ENCODE measurements at regions not wholly inside any gene's neighbourhood (a gene's known extent, or its start where the extent isn't known, plus 50 kb on each side); places are given as distances from the start of the nearest gene placed in this dataset.

DNA sequence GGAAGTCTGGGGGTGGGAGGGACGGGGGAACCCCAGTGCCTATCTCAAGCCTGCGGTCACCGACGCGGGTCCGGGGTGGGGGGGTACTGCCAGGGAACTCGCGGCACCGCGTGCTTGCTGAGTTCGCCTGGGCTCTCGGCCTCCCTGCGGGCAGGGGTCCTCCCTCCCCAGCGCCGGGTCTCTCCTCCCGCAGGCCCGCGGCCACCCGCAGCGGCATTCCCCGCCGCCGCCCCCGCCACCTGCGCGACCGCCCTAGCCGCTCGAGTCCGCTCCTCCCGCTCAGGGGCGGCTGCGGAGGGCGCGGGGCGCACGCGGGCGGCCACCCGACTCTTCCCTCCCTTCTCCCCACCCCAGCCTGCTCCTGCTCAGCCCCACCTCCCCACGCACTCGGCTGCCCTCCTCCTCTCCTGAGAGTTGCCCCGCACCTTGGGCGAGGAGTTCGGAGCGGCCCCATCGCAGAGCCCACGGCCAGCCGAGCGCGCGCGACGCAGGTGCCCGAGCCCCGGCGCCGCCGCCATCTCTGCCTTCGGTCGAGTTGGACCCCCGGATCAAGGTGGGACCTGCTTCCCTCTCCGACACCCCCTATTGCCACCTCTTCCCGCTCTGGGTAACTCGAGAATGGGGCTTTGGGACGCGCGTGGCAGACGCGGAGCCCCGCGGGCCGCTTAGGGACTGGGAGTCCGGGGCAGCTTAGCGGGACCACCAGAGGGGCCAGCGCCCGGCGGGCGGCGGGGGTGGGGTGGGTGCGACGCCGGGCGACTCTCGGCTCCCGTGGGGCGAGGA is 105.0 kb downstream of the LEPR start:
- TF ChIP-seq, protein P1, sequence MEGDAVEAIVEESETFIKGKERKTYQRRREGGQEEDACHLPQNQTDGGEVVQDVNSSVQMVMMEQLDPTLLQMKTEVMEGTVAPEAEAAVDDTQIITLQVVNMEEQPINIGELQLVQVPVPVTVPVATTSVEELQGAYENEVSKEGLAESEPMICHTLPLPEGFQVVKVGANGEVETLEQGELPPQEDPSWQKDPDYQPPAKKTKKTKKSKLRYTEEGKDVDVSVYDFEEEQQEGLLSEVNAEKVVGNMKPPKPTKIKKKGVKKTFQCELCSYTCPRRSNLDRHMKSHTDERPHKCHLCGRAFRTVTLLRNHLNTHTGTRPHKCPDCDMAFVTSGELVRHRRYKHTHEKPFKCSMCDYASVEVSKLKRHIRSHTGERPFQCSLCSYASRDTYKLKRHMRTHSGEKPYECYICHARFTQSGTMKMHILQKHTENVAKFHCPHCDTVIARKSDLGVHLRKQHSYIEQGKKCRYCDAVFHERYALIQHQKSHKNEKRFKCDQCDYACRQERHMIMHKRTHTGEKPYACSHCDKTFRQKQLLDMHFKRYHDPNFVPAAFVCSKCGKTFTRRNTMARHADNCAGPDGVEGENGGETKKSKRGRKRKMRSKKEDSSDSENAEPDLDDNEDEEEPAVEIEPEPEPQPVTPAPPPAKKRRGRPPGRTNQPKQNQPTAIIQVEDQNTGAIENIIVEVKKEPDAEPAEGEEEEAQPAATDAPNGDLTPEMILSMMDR (conservative IDR thresholded peaks at IDR 0.05; ENCODE audit: low read depth in 2 of 2) = no peak
- TF ChIP-seq JUNB (IDR thresholded peaks at IDR 0.05; ENCODE audit: unreplicated experiment) (no peak), EZH2phosphoT487 (IDR thresholded peaks at IDR 0.05; ENCODE audit: unreplicated experiment) (no peak), EZH2 (IDR thresholded peaks at IDR 0.05; ENCODE audit: low read depth, unreplicated experiment) (peak; percentile 43), CREB1 (CRISPR knock-in tag; IDR thresholded peaks at IDR 0.05; ENCODE audit: low read depth) (no peak), POLR2AphosphoS5 (IDR thresholded peaks at IDR 0.05; ENCODE audit: low read depth) (no peak), ZNF114 (CRISPR knock-in tag; IDR thresholded peaks at IDR 0.05) (no peak), ZNF331 (CRISPR knock-in tag; IDR thresholded peaks at IDR 0.05; ENCODE audit: low read depth) (no peak), STAT1 (IDR thresholded peaks at IDR 0.05; ENCODE audit: unreplicated experiment) (no peak), NANOG (IDR thresholded peaks at IDR 0.05; ENCODE audit: borderline replicate concordance) (no peak)
- TF ChIP-seq, protein P2, sequence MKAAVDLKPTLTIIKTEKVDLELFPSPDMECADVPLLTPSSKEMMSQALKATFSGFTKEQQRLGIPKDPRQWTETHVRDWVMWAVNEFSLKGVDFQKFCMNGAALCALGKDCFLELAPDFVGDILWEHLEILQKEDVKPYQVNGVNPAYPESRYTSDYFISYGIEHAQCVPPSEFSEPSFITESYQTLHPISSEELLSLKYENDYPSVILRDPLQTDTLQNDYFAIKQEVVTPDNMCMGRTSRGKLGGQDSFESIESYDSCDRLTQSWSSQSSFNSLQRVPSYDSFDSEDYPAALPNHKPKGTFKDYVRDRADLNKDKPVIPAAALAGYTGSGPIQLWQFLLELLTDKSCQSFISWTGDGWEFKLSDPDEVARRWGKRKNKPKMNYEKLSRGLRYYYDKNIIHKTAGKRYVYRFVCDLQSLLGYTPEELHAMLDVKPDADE (IDR thresholded peaks at IDR 0.05) = no peak
- TF ChIP-seq, protein P3, sequence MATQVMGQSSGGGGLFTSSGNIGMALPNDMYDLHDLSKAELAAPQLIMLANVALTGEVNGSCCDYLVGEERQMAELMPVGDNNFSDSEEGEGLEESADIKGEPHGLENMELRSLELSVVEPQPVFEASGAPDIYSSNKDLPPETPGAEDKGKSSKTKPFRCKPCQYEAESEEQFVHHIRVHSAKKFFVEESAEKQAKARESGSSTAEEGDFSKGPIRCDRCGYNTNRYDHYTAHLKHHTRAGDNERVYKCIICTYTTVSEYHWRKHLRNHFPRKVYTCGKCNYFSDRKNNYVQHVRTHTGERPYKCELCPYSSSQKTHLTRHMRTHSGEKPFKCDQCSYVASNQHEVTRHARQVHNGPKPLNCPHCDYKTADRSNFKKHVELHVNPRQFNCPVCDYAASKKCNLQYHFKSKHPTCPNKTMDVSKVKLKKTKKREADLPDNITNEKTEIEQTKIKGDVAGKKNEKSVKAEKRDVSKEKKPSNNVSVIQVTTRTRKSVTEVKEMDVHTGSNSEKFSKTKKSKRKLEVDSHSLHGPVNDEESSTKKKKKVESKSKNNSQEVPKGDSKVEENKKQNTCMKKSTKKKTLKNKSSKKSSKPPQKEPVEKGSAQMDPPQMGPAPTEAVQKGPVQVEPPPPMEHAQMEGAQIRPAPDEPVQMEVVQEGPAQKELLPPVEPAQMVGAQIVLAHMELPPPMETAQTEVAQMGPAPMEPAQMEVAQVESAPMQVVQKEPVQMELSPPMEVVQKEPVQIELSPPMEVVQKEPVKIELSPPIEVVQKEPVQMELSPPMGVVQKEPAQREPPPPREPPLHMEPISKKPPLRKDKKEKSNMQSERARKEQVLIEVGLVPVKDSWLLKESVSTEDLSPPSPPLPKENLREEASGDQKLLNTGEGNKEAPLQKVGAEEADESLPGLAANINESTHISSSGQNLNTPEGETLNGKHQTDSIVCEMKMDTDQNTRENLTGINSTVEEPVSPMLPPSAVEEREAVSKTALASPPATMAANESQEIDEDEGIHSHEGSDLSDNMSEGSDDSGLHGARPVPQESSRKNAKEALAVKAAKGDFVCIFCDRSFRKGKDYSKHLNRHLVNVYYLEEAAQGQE (IDR thresholded peaks at IDR 0.05; ENCODE audit: unreplicated experiment) = no peak
- TF ChIP-seq, protein P4, sequence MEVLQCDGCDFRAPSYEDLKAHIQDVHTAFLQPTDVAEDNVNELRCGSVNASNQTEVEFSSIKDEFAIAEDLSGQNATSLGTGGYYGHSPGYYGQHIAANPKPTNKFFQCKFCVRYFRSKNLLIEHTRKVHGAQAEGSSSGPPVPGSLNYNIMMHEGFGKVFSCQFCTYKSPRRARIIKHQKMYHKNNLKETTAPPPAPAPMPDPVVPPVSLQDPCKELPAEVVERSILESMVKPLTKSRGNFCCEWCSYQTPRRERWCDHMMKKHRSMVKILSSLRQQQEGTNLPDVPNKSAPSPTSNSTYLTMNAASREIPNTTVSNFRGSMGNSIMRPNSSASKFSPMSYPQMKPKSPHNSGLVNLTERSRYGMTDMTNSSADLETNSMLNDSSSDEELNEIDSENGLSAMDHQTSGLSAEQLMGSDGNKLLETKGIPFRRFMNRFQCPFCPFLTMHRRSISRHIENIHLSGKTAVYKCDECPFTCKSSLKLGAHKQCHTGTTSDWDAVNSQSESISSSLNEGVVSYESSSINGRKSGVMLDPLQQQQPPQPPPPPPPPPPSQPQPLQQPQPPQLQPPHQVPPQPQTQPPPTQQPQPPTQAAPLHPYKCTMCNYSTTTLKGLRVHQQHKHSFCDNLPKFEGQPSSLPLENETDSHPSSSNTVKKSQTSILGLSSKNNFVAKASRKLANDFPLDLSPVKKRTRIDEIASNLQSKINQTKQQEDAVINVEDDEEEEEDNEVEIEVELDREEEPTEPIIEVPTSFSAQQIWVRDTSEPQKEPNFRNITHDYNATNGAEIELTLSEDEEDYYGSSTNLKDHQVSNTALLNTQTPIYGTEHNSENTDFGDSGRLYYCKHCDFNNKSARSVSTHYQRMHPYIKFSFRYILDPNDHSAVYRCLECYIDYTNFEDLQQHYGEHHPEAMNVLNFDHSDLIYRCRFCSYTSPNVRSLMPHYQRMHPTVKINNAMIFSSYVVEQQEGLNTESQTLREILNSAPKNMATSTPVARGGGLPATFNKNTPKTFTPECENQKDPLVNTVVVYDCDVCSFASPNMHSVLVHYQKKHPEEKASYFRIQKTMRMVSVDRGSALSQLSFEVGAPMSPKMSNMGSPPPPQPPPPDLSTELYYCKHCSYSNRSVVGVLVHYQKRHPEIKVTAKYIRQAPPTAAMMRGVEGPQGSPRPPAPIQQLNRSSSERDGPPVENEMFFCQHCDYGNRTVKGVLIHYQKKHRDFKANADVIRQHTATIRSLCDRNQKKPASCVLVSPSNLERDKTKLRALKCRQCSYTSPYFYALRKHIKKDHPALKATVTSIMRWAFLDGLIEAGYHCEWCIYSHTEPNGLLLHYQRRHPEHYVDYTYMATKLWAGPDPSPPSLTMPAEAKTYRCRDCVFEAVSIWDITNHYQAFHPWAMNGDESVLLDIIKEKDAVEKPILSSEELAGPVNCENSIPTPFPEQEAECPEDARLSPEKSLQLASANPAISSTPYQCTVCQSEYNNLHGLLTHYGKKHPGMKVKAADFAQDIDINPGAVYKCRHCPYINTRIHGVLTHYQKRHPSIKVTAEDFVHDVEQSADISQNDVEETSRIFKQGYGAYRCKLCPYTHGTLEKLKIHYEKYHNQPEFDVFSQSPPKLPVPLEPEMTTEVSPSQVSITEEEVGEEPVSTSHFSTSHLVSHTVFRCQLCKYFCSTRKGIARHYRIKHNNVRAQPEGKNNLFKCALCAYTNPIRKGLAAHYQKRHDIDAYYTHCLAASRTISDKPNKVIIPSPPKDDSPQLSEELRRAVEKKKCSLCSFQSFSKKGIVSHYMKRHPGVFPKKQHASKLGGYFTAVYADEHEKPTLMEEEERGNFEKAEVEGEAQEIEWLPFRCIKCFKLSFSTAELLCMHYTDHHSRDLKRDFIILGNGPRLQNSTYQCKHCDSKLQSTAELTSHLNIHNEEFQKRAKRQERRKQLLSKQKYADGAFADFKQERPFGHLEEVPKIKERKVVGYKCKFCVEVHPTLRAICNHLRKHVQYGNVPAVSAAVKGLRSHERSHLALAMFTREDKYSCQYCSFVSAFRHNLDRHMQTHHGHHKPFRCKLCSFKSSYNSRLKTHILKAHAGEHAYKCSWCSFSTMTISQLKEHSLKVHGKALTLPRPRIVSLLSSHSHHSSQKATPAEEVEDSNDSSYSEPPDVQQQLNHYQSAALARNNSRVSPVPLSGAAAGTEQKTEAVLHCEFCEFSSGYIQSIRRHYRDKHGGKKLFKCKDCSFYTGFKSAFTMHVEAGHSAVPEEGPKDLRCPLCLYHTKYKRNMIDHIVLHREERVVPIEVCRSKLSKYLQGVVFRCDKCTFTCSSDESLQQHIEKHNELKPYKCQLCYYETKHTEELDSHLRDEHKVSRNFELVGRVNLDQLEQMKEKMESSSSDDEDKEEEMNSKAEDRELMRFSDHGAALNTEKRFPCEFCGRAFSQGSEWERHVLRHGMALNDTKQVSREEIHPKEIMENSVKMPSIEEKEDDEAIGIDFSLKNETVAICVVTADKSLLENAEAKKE (CRISPR knock-in tag; IDR thresholded peaks at IDR 0.05) = no peak
